Fibroblast of skin of right biceps (primary cell): ENCODE measurements at regions not wholly inside any gene's neighbourhood (a gene's known extent, or its start where the extent isn't known, plus 50 kb on each side); places are given as distances from the start of the nearest gene placed in this dataset.
"Not testable (repeated sequence)": the region's sequence is repeated elsewhere in the genome, so short reads cannot be mapped to it uniquely, and the experiment has no call there.

ENCODE experiments used
- DNase-seq: peaks from one replicate; pipeline ENCODE4 v3.0.0-alpha.2; 2013

GRCh38 chr2:210861038-210861665 lies 304.8 kb downstream of the CPS1 start:
- no peak for DNase-seq

GRCh38 chr2:210862283-210863065 lies 306.1 kb downstream of the CPS1 start:
- no peak for DNase-seq

- no peak for DNase-seq
Observed at GRCh38 chr2:210863283-210863682, 306.9 kb downstream of the CPS1 start.

DNA sequence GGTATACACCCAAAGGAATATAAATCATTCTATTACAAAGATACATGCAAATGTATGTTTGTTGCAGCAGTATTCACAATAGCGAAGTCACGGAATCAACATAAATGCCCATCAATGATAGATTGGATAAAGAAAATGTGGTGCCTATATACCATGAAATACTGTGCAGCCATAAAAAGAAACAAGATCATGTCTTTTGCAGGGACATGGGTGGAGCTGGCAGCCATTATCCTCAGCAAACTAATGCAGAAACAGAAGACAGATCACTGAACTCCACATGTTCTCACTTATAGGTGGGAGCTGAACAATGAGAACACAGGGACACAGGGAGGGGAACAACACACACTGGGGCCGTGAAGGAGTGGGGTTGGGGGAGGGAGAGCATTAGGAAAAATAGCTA lies 315.2 kb downstream of the CPS1 start:
- DNase-seq = not testable (repeated sequence)

DNA sequence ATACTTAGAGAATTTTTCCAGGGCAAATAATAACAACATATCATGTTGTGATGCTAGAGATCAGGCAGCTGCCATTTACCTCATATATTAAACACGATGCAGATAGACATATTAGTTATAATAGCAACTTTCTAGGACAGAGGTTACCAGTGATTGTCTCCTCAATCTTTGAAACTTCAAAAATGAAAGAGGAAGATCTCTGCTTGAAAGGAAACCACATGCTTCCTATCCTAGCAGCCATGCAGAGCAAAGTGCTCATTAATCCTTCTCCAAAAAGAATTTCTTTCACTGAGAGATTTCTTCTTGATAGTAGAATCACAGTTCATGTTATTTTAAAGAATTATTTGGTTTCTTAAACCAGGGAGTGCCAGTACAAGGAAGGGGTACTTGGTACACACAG lies 317.2 kb downstream of the CPS1 start:
- no peak for DNase-seq

DNA sequence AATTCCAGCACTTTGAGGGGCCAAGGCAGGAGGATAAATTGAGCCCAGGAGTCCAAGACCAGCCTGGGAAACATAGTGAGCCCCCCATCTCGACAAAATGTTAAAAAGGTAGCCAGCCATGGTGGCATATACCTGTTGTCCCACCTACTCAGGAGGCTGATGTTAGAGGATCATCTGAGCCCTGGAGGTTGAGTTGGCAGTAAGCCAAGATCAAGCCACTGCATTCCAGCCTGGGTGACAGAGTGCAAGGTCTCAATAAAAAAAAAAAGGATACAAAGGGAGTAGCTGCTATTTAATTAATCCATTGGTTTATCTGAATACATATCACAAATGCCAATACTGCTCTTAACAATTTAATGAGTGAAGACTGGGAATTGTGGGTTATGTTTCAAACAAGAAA lies 327.8 kb downstream of the CPS1 start:
- DNase-seq = no peak

DNA sequence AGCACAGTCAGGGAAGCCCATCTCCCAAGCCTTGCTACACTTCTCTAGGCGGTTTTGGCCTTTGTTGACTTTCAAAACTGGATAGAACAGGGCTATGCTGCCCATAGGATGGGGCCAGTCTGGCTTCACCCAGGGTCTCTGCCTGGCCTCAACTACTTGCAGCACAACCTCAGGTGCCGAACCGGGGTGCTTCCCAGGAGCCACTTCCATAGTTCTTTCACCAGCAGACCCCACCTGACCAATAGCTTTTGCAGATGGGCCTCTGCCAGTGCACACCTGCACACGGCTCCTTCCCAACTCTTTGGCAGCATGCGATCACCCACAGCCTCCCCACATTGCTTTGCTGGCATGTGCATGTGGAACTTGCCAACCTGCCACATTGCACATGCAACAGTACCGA lies 331.6 kb downstream of the CPS1 start:
- no peak for DNase-seq

GRCh38 chr2:210895132-210895531 lies 338.7 kb downstream of the CPS1 start:
- DNase-seq = no peak

- no peak for DNase-seq
Observed at GRCh38 chr2:210899131-210899530, 342.7 kb downstream of the CPS1 start.

- DNase-seq = no peak
Observed at GRCh38 chr2:210901326-210901725, 344.9 kb downstream of the CPS1 start.

- DNase-seq = no peak
Observed at GRCh38 chr2:210912779-210913178, 356.4 kb downstream of the CPS1 start.

DNA sequence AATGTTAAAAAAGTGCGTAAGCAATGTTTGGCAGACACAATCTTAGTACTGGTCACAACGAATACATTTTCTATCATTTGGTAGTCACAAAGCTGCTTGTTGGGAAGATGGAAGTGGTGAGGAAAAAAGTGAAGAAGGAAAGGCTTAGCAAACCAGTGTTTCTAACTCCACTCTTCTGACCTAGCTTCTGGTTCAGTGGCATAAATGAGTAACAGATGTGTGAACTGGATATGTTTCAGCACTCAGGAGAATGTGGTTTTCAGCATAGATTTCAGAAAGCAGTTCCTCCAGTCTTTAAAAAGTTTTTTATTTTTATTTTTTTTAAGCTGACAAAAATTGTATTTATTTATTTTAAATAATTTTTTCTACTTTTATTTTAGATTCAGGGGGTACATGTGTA lies 357.1 kb downstream of the CPS1 start:
- no peak for DNase-seq

- DNase-seq = no peak
Observed at GRCh38 chr2:210915912-210916311, 359.5 kb downstream of the CPS1 start.

- DNase-seq = no peak
Observed at GRCh38 chr2:210917465-210917864, 361.1 kb downstream of the CPS1 start.

GRCh38 chr2:210919128-210919527 lies 362.7 kb downstream of the CPS1 start:
- no peak for DNase-seq

- no peak for DNase-seq
Observed at GRCh38 chr2:210922419-210922818, 366.0 kb downstream of the CPS1 start.

GRCh38 chr2:210928714-210929113 lies 372.3 kb downstream of the CPS1 start:
- no peak for DNase-seq

GRCh38 chr2:210938228-210938627 lies 381.8 kb downstream of the CPS1 start:
- DNase-seq = peak; percentile 9

- no peak for DNase-seq
Observed at GRCh38 chr2:210946395-210946794, 390.0 kb downstream of the CPS1 start.

DNA sequence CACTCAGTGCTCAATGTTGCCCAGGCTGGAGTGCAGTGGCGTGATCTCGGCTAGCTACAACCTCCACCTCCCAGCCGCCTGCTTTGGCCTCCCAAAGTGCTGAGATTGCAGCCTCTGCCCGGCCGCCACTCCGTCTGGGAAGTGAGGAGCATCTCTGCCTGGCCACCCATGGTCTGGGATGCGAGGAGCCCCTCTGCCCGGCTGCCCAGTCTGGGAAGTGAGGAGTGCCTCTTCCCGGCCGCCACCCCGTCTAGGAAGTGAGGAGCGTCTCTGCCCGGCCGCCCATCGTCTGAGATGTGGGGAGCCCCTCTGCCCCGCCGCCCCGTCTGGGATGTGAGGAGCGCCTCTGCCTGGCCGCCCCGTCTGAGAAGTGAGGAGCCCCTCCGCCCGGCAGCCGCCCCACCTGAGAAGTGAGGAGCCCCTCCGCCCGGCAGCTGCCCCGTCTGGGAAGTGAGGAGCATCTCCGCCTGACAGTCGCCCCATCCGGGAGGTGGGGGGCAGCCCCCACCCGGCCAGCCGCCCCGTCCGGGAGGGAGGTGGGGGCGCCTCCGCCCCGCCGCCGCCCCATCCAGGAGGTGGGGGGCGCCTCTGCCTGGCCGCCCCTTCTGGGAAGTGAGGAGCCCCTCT lies 394.1 kb downstream of the CPS1 start:
- not testable (repeated sequence) for DNase-seq

DNA sequence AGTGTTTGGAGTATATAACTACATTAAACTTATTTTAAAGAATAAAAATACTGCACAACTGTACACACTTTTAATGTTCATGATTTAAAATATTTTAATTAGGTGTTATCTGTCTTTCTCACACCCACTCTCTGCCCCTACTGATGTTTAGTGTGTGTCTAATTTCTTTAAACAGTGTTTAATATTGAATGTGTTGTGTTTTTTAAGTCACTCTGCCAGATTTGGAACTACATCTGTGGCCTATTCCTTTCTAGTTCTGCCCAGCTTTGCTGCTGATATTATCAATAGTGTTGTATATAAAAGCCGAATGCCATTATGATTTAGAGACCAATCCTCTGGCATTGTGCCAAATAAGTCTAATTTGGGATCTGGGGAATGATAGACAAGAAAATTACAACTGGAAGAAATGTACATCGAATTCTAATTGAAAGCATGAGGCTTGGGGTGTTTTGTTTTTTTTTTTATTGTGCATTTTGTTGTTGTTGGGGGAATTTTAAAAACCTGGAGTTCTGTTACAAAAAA lies 398.0 kb downstream of the CPS1 start:
- no peak for DNase-seq

GRCh38 chr2:210955591-210955990 lies 399.2 kb downstream of the CPS1 start:
- DNase-seq = peak; percentile 39

- DNase-seq = no peak
Observed at GRCh38 chr2:210956101-210956500, 399.7 kb downstream of the CPS1 start.

DNA sequence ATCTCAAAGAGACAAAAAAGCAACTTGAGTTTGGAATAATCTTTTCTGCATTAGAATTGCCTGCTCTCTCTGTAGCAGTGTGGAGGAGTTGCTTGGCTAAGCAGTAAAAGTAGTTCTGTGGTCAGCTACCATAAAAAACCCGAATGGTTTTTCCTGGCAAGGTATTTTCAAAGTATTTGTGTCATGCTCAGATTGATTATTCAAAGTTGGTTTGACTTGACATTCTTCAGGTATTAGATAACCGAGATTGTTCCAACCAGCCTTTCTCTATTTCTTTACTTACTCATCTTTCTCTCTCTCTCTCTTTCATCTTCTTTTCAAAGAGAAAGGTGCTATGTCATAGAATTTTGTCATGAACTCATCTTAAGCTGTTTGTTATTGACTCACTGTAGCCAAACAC lies 404.9 kb downstream of the CPS1 start:
- no peak for DNase-seq
